Osteocyte (in vitro differentiated cells): ENCODE measurements at regions not wholly inside any gene's neighbourhood (a gene's known extent, or its start where the extent isn't known, plus 50 kb on each side); places are given as distances from the start of the nearest gene placed in this dataset.

Source experiments
- DNase-seq: peaks from one replicate; pipeline ENCODE4 v3.0.0; 2021; ENCODE audit warnings: mixed read lengths; ENCODE audit not compliant: unreplicated experiment; ENCODE audit errors: extremely low spot score
- H3K27ac Mint-ChIP-seq: one replicate; pipeline ENCODE4 v1.8.0; 2021; ENCODE audit warnings: mild to moderate bottlenecking, mixed read lengths; ENCODE audit not compliant: unreplicated experiment
- H3K27me3 Mint-ChIP-seq: one replicate; pipeline ENCODE4 v1.8.0; 2021; ENCODE audit warnings: mixed read lengths; ENCODE audit not compliant: unreplicated experiment
- H3K36me3 Mint-ChIP-seq: one replicate; pipeline ENCODE4 v1.8.0; 2021; ENCODE audit warnings: mixed read lengths; ENCODE audit not compliant: unreplicated experiment
- H3K4me1 Mint-ChIP-seq: one replicate; pipeline ENCODE4 v1.8.0; 2021; ENCODE audit warnings: mixed read lengths; ENCODE audit not compliant: unreplicated experiment
- H3K4me3 Mint-ChIP-seq: one replicate; pipeline ENCODE4 v1.8.0; 2021; ENCODE audit warnings: mild to moderate bottlenecking, moderate library complexity, mixed read lengths; ENCODE audit not compliant: unreplicated experiment
- H3K9me3 Mint-ChIP-seq: one replicate; pipeline ENCODE4 v1.8.0; 2021; ENCODE audit warnings: mixed read lengths; ENCODE audit not compliant: unreplicated experiment
- TF ChIP-seq, protein P1 (sequence below): fragments of 200-600 bp; sonication (generic); IDR thresholded peaks from 2 replicates; pipeline ENCODE4 v1.5.0; 2021; ENCODE audit warnings: antibody characterized with exemption, mild to moderate bottlenecking, moderate library complexity

DNA sequence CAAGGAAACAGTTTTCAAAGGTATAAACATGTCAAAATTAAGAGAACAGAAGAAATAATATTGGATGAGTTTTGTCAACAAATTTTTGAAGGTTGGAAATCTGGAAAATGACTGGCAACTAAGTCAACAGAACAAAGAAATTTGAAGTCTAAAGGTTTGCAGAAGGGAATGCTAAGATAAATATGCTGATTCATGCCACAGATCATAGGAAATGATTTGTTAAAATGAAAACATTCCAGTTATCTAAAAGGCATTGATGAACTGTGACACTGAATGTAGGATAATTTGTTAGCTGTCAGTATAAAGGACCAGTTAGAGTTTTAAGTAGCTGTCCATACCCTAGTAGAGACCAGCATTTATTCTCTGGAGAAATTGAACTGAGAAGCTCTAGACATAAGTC lies 157.9 kb upstream of the CHRM3 start:
- H3K9me3 Mint-ChIP-seq, result peaks cover 24% of the 10 kb centered on the region
- H3K4me1 Mint-ChIP-seq, result peaks cover 8% of the 10 kb centered on the region
- H3K36me3 Mint-ChIP-seq, result no peaks in the 10 kb centered on the region
- no peaks in the 10 kb centered on the region for H3K27me3 Mint-ChIP-seq
- no peak overlapping the region for H3K4me3 Mint-ChIP-seq
- DNase-seq, result no peak
- H3K27ac Mint-ChIP-seq, result no peak overlapping the region
- TF ChIP-seq, protein P1, sequence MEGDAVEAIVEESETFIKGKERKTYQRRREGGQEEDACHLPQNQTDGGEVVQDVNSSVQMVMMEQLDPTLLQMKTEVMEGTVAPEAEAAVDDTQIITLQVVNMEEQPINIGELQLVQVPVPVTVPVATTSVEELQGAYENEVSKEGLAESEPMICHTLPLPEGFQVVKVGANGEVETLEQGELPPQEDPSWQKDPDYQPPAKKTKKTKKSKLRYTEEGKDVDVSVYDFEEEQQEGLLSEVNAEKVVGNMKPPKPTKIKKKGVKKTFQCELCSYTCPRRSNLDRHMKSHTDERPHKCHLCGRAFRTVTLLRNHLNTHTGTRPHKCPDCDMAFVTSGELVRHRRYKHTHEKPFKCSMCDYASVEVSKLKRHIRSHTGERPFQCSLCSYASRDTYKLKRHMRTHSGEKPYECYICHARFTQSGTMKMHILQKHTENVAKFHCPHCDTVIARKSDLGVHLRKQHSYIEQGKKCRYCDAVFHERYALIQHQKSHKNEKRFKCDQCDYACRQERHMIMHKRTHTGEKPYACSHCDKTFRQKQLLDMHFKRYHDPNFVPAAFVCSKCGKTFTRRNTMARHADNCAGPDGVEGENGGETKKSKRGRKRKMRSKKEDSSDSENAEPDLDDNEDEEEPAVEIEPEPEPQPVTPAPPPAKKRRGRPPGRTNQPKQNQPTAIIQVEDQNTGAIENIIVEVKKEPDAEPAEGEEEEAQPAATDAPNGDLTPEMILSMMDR, result no peak

DNA sequence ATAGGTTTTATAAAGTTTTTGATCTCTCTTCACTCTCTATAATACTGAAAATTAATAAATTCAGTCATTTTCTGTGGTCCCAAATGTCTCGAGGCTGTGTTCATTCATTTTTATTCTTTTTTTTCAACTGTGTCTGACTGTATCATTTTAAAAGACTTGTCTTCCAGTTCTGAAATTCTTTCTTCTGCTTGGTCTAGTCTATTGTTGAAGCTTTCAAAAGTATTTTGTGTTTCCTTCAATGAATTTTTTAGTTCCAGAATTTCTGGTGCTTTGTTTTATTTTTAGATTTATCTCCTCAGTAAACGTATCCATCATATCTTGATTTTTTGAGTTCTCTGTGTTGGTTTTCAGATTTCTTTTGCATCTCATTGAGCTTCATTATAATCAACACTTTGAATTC lies 161.0 kb upstream of the CHRM3 start:
- TF ChIP-seq, protein P1, result no peak
- Mint-ChIP-seq H3K4me3 (no peak overlapping the region), H3K27me3 (no peaks in the 10 kb centered on the region), H3K27ac (no peak overlapping the region), H3K4me1 (peaks cover 8% of the 10 kb centered on the region), H3K9me3 (peaks cover 50% of the 10 kb centered on the region), H3K36me3 (no peaks in the 10 kb centered on the region)
- DNase-seq, result no peak

DNA sequence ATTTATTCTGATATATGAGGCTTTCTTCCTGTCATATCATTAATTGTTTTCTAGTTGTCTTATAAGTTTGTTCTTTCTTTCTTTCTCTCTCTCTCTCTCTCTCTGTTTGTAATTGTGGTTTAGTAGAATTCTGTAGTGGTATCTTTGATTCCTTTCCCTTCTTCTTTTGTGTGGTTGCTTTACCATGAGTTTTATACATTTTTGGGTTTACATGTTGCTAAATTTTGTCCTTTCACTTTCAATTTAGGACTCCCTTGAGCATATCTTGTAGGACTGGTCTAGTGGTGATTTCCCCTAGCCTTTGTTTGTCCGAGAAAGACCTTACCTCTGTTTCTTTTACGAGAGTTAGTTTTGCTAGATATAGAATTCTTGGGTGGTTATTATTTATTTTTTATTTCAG lies 162.3 kb upstream of the CHRM3 start:
- TF ChIP-seq, protein P1, result no peak
- Mint-ChIP-seq H3K27me3 (no peaks in the 10 kb centered on the region), H3K9me3 (peaks cover 50% of the 10 kb centered on the region), H3K36me3 (no peaks in the 10 kb centered on the region), H3K27ac (no peak overlapping the region), H3K4me1 (peaks cover 8% of the 10 kb centered on the region), H3K4me3 (no peak overlapping the region)
- DNase-seq, result no peak

DNA sequence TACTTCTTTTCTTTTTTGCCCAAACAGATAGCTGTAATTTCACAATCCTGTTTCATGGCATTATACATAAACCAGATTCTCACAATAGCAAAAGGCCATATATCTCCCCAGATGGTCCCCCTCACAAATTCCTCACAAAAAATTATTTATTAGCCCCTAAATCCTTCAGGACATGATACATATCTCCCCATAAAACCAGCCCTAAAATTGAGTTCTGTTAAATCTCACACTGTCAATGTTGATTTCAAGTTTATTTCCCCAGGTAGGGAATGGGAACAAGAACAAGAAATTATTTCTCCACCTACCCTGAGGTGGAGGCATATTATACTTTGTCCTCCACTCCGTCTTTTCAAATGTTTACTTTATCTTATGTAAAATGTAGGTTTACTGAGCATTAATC lies 163.4 kb upstream of the CHRM3 start:
- no peaks in the 10 kb centered on the region for H3K27me3 Mint-ChIP-seq
- no peak overlapping the region for H3K4me3 Mint-ChIP-seq
- DNase-seq, result no peak
- no peak overlapping the region for H3K27ac Mint-ChIP-seq
- no peaks in the 10 kb centered on the region for H3K36me3 Mint-ChIP-seq
- H3K9me3 Mint-ChIP-seq, result peaks cover 54% of the 10 kb centered on the region
- no peaks in the 10 kb centered on the region for H3K4me1 Mint-ChIP-seq
- TF ChIP-seq, protein P1, result no peak

DNA sequence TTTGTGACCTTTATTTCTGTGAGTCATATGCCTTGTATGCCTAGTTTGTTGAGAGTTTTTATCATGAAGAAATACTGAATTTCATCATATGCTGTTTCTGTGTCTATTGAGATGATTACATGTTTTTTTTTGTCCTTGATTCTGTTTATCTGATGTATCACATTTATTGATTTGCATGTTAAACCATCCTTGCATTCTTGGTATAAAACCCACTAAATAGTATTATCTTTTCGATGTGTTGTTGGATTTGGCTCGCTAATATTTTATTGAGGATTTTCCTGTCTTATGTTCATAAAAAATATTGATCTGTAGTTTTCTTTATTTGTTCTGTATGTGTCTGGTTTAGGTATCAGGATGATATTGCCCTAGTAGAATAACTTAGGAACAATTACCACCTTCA lies 164.7 kb upstream of the CHRM3 start:
- Mint-ChIP-seq H3K4me1 (no peaks in the 10 kb centered on the region), H3K27me3 (no peaks in the 10 kb centered on the region), H3K4me3 (no peak overlapping the region), H3K36me3 (no peaks in the 10 kb centered on the region), H3K27ac (no peak overlapping the region), H3K9me3 (peaks cover 51% of the 10 kb centered on the region)
- DNase-seq, result no peak
- TF ChIP-seq, protein P1, result no peak
